H1 (cell line): ENCODE measurements at regions not wholly inside any gene's neighbourhood (a gene's known extent, or its start where the extent isn't known, plus 50 kb on each side); places are given as distances from the start of the nearest gene placed in this dataset.
A peak's percentile ranks its signal among the peaks of the same experiment; 100 is the strongest.

Source experiments
- CTCF ChIA-PET: fragments of 300-600 bp; sonication (Branson Sonifier 250); formaldehyde crosslinking; loops from one replicate; lab custom pipeline; 2021; ENCODE audit not compliant: partially characterized antibody; lab: Charles Lee
- POLR2A ChIA-PET: fragments of 300-600 bp; sonication (Branson Sonifier 250); formaldehyde crosslinking; loops from one replicate; lab custom pipeline; 2021; ENCODE audit warnings: inconsistent platforms; ENCODE audit not compliant: partially characterized antibody; lab: Charles Lee
- DNase-seq, 2 experiments: peaks; one replicate each; pipeline versions ENCODE4 v3.0.0 to v3.0.0-alpha.2; 2010 to 2022; ENCODE audit warnings: low spot score in 2 of 2, low read depth in 1 of 2, mixed read lengths in 1 of 2
- FAIRE-seq: peaks from 2 replicates; lab custom pipeline; 2011; peaks lifted over from hg19 to GRCh38; lab: Jason Lieb, UNC
- H2AFZ ChIP-seq: 2 replicates; pipeline ENCODE4 v1.8.1; 2012; ENCODE audit warnings: low read length, inconsistent platforms
- H2AK5ac ChIP-seq: 2 replicates; pipeline ENCODE4 v1.6.1; 2013; ENCODE audit warnings: low read depth, low read length
- H2BK120ac ChIP-seq: replicated peaks from 2 replicates; pipeline ENCODE3; 2013; ENCODE audit warnings: low read depth, low read length, inconsistent platforms
- H2BK12ac ChIP-seq: 2 replicates; pipeline ENCODE4 v1.6.1; 2013; ENCODE audit warnings: low read depth, low read length
- H2BK15ac ChIP-seq: 2 replicates; pipeline ENCODE4 v1.6.1; 2013; ENCODE audit warnings: low read length
- H2BK20ac ChIP-seq: 2 replicates; pipeline ENCODE4 v1.6.1; 2013; ENCODE audit warnings: low read length
- H2BK5ac ChIP-seq: 2 replicates; pipeline ENCODE4 v1.6.1; 2013; ENCODE audit warnings: low read depth, low read length
- H3K14ac ChIP-seq: 2 replicates; pipeline ENCODE4 v1.6.1; 2013; ENCODE audit warnings: inconsistent platforms; ENCODE audit not compliant: insufficient read length
- H3K18ac ChIP-seq: 2 replicates; pipeline ENCODE4 v1.6.1; 2013; ENCODE audit warnings: low read length; ENCODE audit errors: extremely low read depth
- H3K23ac ChIP-seq: 2 replicates; pipeline ENCODE4 v1.6.1; 2013; ENCODE audit warnings: inconsistent platforms; ENCODE audit not compliant: insufficient read length
- H3K23me2 ChIP-seq: 2 replicates; pipeline ENCODE4 v1.6.1; 2013; ENCODE audit warnings: low read depth, low read length
- H3K27ac ChIP-seq: 2 replicates; pipeline ENCODE4 v1.6.1; 2011; ENCODE audit warnings: low read depth, low read length, inconsistent platforms
- H3K27me3 ChIP-seq, 4 experiments: replicated peaks in 1 of 4; 1 replicate in 1 of 4; 2 replicates in 3 of 4; pipeline versions ENCODE4 v1.6.1 to v1.8.1; 2011 to 2013; ENCODE audit warnings: low read length in 3 of 4, mild to moderate bottlenecking in 3 of 4, inconsistent platforms in 2 of 4, mixed read lengths in 2 of 4, moderate library complexity in 1 of 4; ENCODE audit not compliant: control insufficient read depth in 3 of 4, insufficient read depth in 3 of 4; ENCODE audit errors: extremely low read depth in 1 of 4
- H3K36me3 ChIP-seq, 4 experiments: 2 replicates each; pipeline versions ENCODE4 v1.6.1 to v1.8.1; 2011 to 2013; ENCODE audit warnings: mild to moderate bottlenecking in 4 of 4, low read length in 3 of 4, moderate library complexity in 2 of 4, control low read depth in 1 of 4, inconsistent platforms in 1 of 4; ENCODE audit not compliant: insufficient read depth in 4 of 4, control insufficient read depth in 2 of 4
- H3K4ac ChIP-seq: replicated peaks from 2 replicates; pipeline ENCODE3; 2013; ENCODE audit warnings: low read length, low read depth, mixed read lengths, inconsistent platforms; ENCODE audit not compliant: insufficient read length
- H3K4me1 ChIP-seq, 4 experiments: replicated peaks in 1 of 4; 1 replicate in 1 of 4; 2 replicates in 3 of 4; pipeline versions ENCODE4 v1.6.1 to v1.8.1; 2011 to 2013; ENCODE audit warnings: low read length in 3 of 4, inconsistent platforms in 2 of 4, mixed read lengths in 1 of 4; ENCODE audit not compliant: insufficient read depth in 4 of 4, control insufficient read depth in 3 of 4
- H3K4me2 ChIP-seq, 2 experiments: 2 replicates each; pipeline versions ENCODE4 v1.6.1 to v1.8.1; 2011 to 2013; ENCODE audit warnings: low read depth in 2 of 2, low read length in 2 of 2, control low read depth in 1 of 2, inconsistent platforms in 1 of 2, mild to moderate bottlenecking in 1 of 2; ENCODE audit not compliant: insufficient read depth in 1 of 2
- H3K4me3 ChIP-seq, 4 experiments: fragments of 200-600, 300-600 bp in 1 of 4; sonication (generic), shearing (Covaris generic), sonication (Bioruptor Twin) in 1 of 4; 2 replicates each; pipeline versions ENCODE4 v1.5.1 to v1.8.1; 2011 to 2016; ENCODE audit warnings: low read length in 4 of 4, low read depth in 3 of 4, control low read depth in 2 of 4, inconsistent platforms in 2 of 4, mild to moderate bottlenecking in 2 of 4, mixed read lengths in 1 of 4, moderate library complexity in 1 of 4; ENCODE audit not compliant: insufficient read depth in 2 of 4; ENCODE audit errors: extremely low read depth in 1 of 4
- H3K56ac ChIP-seq: replicated peaks from 2 replicates; pipeline ENCODE3; 2013; ENCODE audit warnings: low read depth, mild to moderate bottlenecking, mixed read lengths, low read length, inconsistent platforms; ENCODE audit not compliant: insufficient read length
- H3K79me1 ChIP-seq: 2 replicates; pipeline ENCODE4 v1.6.1; 2013; ENCODE audit warnings: low read depth, low read length, control low read depth
- H3K79me2 ChIP-seq, 2 experiments: 2 replicates each; pipeline versions ENCODE4 v1.6.1 to v1.8.1; 2012 to 2013; ENCODE audit warnings: low read length in 2 of 2, mild to moderate bottlenecking in 2 of 2, inconsistent platforms in 1 of 2; ENCODE audit not compliant: insufficient read depth in 2 of 2, control insufficient read depth in 1 of 2
- H3K9ac ChIP-seq, 4 experiments: replicated peaks in 1 of 4; 1 replicate in 1 of 4; 2 replicates in 3 of 4; pipeline versions ENCODE4 v1.6.1 to v1.8.1; 2011 to 2013; ENCODE audit warnings: low read depth in 3 of 4, low read length in 3 of 4, control low read depth in 2 of 4, mild to moderate bottlenecking in 2 of 4, moderate library complexity in 2 of 4, inconsistent platforms in 1 of 4; ENCODE audit errors: extremely low read depth in 1 of 4
- H3K9me3 ChIP-seq, 2 experiments: 2 replicates each; pipeline versions ENCODE4 v1.6.1 to v1.8.1; 2012 to 2013; ENCODE audit warnings: mild to moderate bottlenecking in 2 of 2, moderate library complexity in 2 of 2, control low read depth in 1 of 2, inconsistent platforms in 1 of 2, low read depth in 1 of 2, low read length in 1 of 2, mixed read lengths in 1 of 2; ENCODE audit not compliant: insufficient read depth in 2 of 2
- H4K20me1 ChIP-seq, 2 experiments: replicated peaks in 1 of 2; 2 replicates each; pipeline versions ENCODE3 to v1.8.1; 2011 to 2013; ENCODE audit warnings: inconsistent platforms in 2 of 2, low read length in 2 of 2, mild to moderate bottlenecking in 1 of 2; ENCODE audit not compliant: insufficient read depth in 2 of 2, control insufficient read depth in 1 of 2
- H4K5ac ChIP-seq: 2 replicates; pipeline ENCODE4 v1.6.1; 2013; ENCODE audit warnings: low read length, low read depth, mixed read lengths, inconsistent platforms; ENCODE audit not compliant: insufficient read length
- H4K8ac ChIP-seq: 2 replicates; pipeline ENCODE4 v1.8.0; 2013; ENCODE audit warnings: mild to moderate bottlenecking, moderate library complexity, low read length, inconsistent platforms; ENCODE audit not compliant: insufficient read depth; ENCODE audit errors: extremely low read depth
- H4K91ac ChIP-seq: replicated peaks from 2 replicates; pipeline ENCODE3; 2013; ENCODE audit warnings: low read length, mixed read lengths, inconsistent platforms; ENCODE audit not compliant: insufficient read length
- GABPA ChIP-seq: IDR thresholded peaks from 2 replicates; pipeline ENCODE4 v1.6.1; 2011; ENCODE audit warnings: mild to moderate bottlenecking, low read length, moderate library complexity, borderline replicate concordance; ENCODE audit not compliant: insufficient read depth
- POU5F1 ChIP-seq: IDR thresholded peaks from 2 replicates; pipeline ENCODE4 v1.6.1; 2011; ENCODE audit warnings: low read depth, mild to moderate bottlenecking, low read length, moderate library complexity
- WGBS, 2 experiments: shearing (Covaris generic) in 1 of 2; methylation state at CpG; one replicate each; pipeline versions ENCODE4 v1.1.6 to v1.1.7; 2013 to 2015; ENCODE audit warnings: low lambda C conversion rate in 2 of 2, mixed read lengths in 2 of 2, inconsistent platforms in 1 of 2, low coverage in 1 of 2, missing lambda C conversion rate in 1 of 2; ENCODE audit not compliant: insufficient replicate concordance in 2 of 2, insufficient coverage in 1 of 2, insufficient read length in 1 of 2; ENCODE audit errors: extremely low coverage in 1 of 2, missing lambda C conversion rate in 1 of 2; 5-methylcytosine and 5-hydroxymethylcytosine counted together

DNA sequence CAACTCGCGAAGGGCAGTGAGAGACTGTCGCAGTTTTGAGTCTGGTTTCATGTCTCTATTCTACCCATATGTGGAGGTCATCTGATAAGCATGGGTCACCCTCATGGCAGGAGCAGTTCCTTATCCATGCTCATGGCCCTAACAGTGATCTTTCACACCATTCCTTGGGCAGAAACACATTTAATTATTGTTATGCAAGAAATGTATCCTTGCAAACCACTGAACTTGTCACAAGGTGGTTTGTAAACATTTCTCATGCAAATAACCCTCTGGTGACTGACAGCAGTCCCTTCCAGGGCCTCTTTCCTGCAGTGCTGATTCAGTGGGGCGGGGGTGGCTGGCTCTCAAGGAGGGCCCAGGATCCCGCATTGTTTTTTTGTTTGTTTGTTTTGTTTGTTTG is 421.4 kb upstream of the RUNX1 start:
- peak; percentile 73 for FAIRE-seq
- no peak overlapping the region for H2AK5ac ChIP-seq
- H3K27me3 ChIP-seq, result no peaks in the 10 kb centered on the region
- H3K9me3 ChIP-seq, result no peaks in the 10 kb centered on the region
- no peak overlapping the region for H3K18ac ChIP-seq
- H4K20me1 ChIP-seq, result no peaks in the 10 kb centered on the region
- no peak overlapping the region for H2BK20ac ChIP-seq
- no peak overlapping the region for H3K4ac ChIP-seq
- CTCF ChIA-PET, result no interaction called here
- peak overlapping the region; percentile 43 to 80 for H3K4me2 ChIP-seq
- no peaks in the 10 kb centered on the region for H3K79me2 ChIP-seq
- H4K5ac ChIP-seq, result no peak overlapping the region
- H3K56ac ChIP-seq, result no peak overlapping the region
- no peak overlapping the region for H2BK120ac ChIP-seq
- no peak overlapping the region for H4K8ac ChIP-seq
- H2BK15ac ChIP-seq, result no peak overlapping the region
- no peaks in the 10 kb centered on the region; the same call in 1 of the 2 replicates for H3K23me2 ChIP-seq
- POLR2A ChIA-PET, result no interaction called here
- H3K36me3 ChIP-seq, result no peaks in the 10 kb centered on the region
- no peaks in the 10 kb centered on the region for H3K79me1 ChIP-seq
- no peak for TF ChIP-seq GABPA
- TF ChIP-seq POU5F1, result peak; percentile 62; the same call in 1 of the 2 replicates
- H2BK12ac ChIP-seq, result no peak overlapping the region
- no peak overlapping the region for H3K23ac ChIP-seq
- peak overlapping the region in 1 of 4 experiments; percentile 29; a peak in 1 of 8 replicates for H3K4me3 ChIP-seq
- peaks cover 7 to 20% (median 13%) of the 10 kb centered on the region in 4 experiments for H3K4me1 ChIP-seq
- H4K91ac ChIP-seq, result no peak overlapping the region
- DNase-seq, result peak in 1 of 2 experiments; percentile 10
- no peak overlapping the region for H2BK5ac ChIP-seq
- H3K14ac ChIP-seq, result no peak overlapping the region
- peak overlapping the region; percentile 71; the same call in 1 of the 2 replicates for H2AFZ ChIP-seq
- H3K27ac ChIP-seq, result no peak overlapping the region
- no peak overlapping the region for H3K9ac ChIP-seq
- 26% methylated on average over 5 of the region's 5 CpGs; no CpG with 5 or more reads in 1 of the 2 experiments for WGBS, 2 experiments
